ENCODE measurements at regions not wholly inside any gene's neighbourhood (a gene's known extent, or its start where the extent isn't known, plus 50 kb on each side); places are given as distances from the start of the nearest gene placed in this dataset.

GRCh38 chr1:229760478-229760996, 134.5 kb downstream of the URB2 start:
- intact Hi-C loops (cut with micrococcal nuclease; ENCODE audit: unreplicated experiment): no loop called here
- Mint-ChIP-seq H3K4me1 (ENCODE audit: low read depth, unreplicated experiment) (no peaks in the 10 kb centered on the region), H3K9me3 (ENCODE audit: low read depth, unreplicated experiment) (no peaks in the 10 kb centered on the region), H3K4me3 (ENCODE audit: low read depth, unreplicated experiment) (no peak overlapping the region), H3K36me3 (ENCODE audit: insufficient read depth, unreplicated experiment) (no peaks in the 10 kb centered on the region), H3K27ac (ENCODE audit: unreplicated experiment) (no peak overlapping the region), H3K27me3 (ENCODE audit: unreplicated experiment) (peaks cover 57% of the 10 kb centered on the region)
- CTCF ChIA-PET: no interaction called here
- BruUV-seq (replicated peaks): no TSS peak
- no peak for DNase-seq
- no peak for TF ChIP-seq CTCF (IDR thresholded peaks at IDR 0.05; ENCODE audit: unreplicated experiment)

GRCh38 chr1:229762891-229763290, 136.8 kb downstream of the URB2 start:
- intact Hi-C loops (cut with micrococcal nuclease; ENCODE audit: unreplicated experiment): no loop called here
- H3K9me3 Mint-ChIP-seq (ENCODE audit: low read depth, unreplicated experiment): no peaks in the 10 kb centered on the region
- no peak overlapping the region for H3K27ac Mint-ChIP-seq (ENCODE audit: unreplicated experiment)
- no TSS peak for BruUV-seq (replicated peaks)
- TF ChIP-seq CTCF (IDR thresholded peaks at IDR 0.05; ENCODE audit: unreplicated experiment): no peak
- H3K36me3 Mint-ChIP-seq (ENCODE audit: insufficient read depth, unreplicated experiment): no peaks in the 10 kb centered on the region
- CTCF ChIA-PET: no interaction called here
- H3K27me3 Mint-ChIP-seq (ENCODE audit: unreplicated experiment): peaks cover 77% of the 10 kb centered on the region
- no peak for DNase-seq
- no peak overlapping the region for H3K4me3 Mint-ChIP-seq (ENCODE audit: low read depth, unreplicated experiment)
- no peaks in the 10 kb centered on the region for H3K4me1 Mint-ChIP-seq (ENCODE audit: low read depth, unreplicated experiment)

- peaks cover 94% of the 10 kb centered on the region for H3K27me3 Mint-ChIP-seq (ENCODE audit: unreplicated experiment)
- H3K4me1 Mint-ChIP-seq (ENCODE audit: low read depth, unreplicated experiment): no peaks in the 10 kb centered on the region
- no peaks in the 10 kb centered on the region for H3K36me3 Mint-ChIP-seq (ENCODE audit: insufficient read depth, unreplicated experiment)
- CTCF ChIA-PET: no interaction called here
- TF ChIP-seq CTCF (IDR thresholded peaks at IDR 0.05; ENCODE audit: unreplicated experiment): no peak
- H3K27ac Mint-ChIP-seq (ENCODE audit: unreplicated experiment): no peak overlapping the region
- H3K4me3 Mint-ChIP-seq (ENCODE audit: low read depth, unreplicated experiment): no peak overlapping the region
- no TSS peak for BruUV-seq (replicated peaks)
- no peaks in the 10 kb centered on the region for H3K9me3 Mint-ChIP-seq (ENCODE audit: low read depth, unreplicated experiment)
- no peak for DNase-seq
- intact Hi-C loops (cut with micrococcal nuclease; ENCODE audit: unreplicated experiment): no loop called here
Observed at GRCh38 chr1:229768232-229768631, 142.2 kb downstream of the URB2 start.

GRCh38 chr1:229769006-229769405, 143.0 kb downstream of the URB2 start:
- Mint-ChIP-seq H3K36me3 (ENCODE audit: insufficient read depth, unreplicated experiment) (no peaks in the 10 kb centered on the region), H3K4me1 (ENCODE audit: low read depth, unreplicated experiment) (no peaks in the 10 kb centered on the region), H3K27ac (ENCODE audit: unreplicated experiment) (no peak overlapping the region), H3K4me3 (ENCODE audit: low read depth, unreplicated experiment) (no peak overlapping the region), H3K27me3 (ENCODE audit: unreplicated experiment) (peaks cover 94% of the 10 kb centered on the region), H3K9me3 (ENCODE audit: low read depth, unreplicated experiment) (no peaks in the 10 kb centered on the region)
- intact Hi-C loops (cut with micrococcal nuclease; ENCODE audit: unreplicated experiment): no loop called here
- CTCF ChIA-PET: no interaction called here
- DNase-seq: no peak
- BruUV-seq (replicated peaks): no TSS peak
- no peak for TF ChIP-seq CTCF (IDR thresholded peaks at IDR 0.05; ENCODE audit: unreplicated experiment)

Measured in Calu3 (cell line).